Smooth muscle cell (in vitro differentiated cells): ENCODE measurements at regions not wholly inside any gene's neighbourhood (a gene's known extent, or its start where the extent isn't known, plus 50 kb on each side); places are given as distances from the start of the nearest gene placed in this dataset.

ENCODE experiments used
- DNase-seq: peaks from one replicate; lab custom pipeline; 2025; ENCODE audit not compliant: unreplicated experiment; lab: John Stamatoyannopoulos, UW
- H2AFZ ChIP-seq: fragments of 200-600 bp; sonication (generic); 2 replicates; pipeline ENCODE4 v1.6.0; 2016; ENCODE audit warnings: antibody characterized with exemption, low read depth, mild to moderate bottlenecking
- H3F3A ChIP-seq: fragments of 200-600 bp; sonication (generic); 2 replicates; pipeline ENCODE4 v1.6.0; 2017; ENCODE audit warnings: antibody characterized with exemption, low read depth
- H3K27ac ChIP-seq: fragments of 200-600 bp; sonication (generic); 2 replicates; pipeline ENCODE4 v1.5.1; 2016; ENCODE audit warnings: low read depth, mild to moderate bottlenecking
- H3K27me3 ChIP-seq: fragments of 200-600 bp; sonication (generic); 2 replicates; pipeline ENCODE4 v1.6.1; 2016; ENCODE audit warnings: low read depth, mild to moderate bottlenecking
- H3K36me3 ChIP-seq: fragments of 200-600 bp; sonication (generic); 2 replicates; pipeline ENCODE4 v1.5.1; 2016; ENCODE audit warnings: low read depth
- H3K4me1 ChIP-seq: fragments of 200-600 bp; sonication (generic); 2 replicates; pipeline ENCODE4 v1.5.1; 2016; ENCODE audit warnings: low read depth
- H3K4me2 ChIP-seq: fragments of 200-600 bp; sonication (generic); 2 replicates; pipeline ENCODE4 v1.6.0; 2016; ENCODE audit warnings: mild to moderate bottlenecking
- H3K4me3 ChIP-seq: fragments of 200-600 bp; sonication (generic); 2 replicates; pipeline ENCODE4 v1.5.1; 2016; ENCODE audit warnings: mild to moderate bottlenecking
- H3K79me2 ChIP-seq: fragments of 200-600 bp; sonication (generic); 2 replicates; pipeline ENCODE4 v1.6.0; 2016; ENCODE audit warnings: low read depth, mild to moderate bottlenecking
- H3K9ac ChIP-seq: fragments of 200-600 bp; sonication (generic); 2 replicates; pipeline ENCODE4 v1.6.0; 2016; ENCODE audit warnings: low read depth
- H3K9me3 ChIP-seq: fragments of 200-600 bp; sonication (generic); replicated peaks from 2 replicates; pipeline ENCODE4 v1.5.1; 2016; ENCODE audit warnings: low read depth
- H4K20me1 ChIP-seq: fragments of 200-600 bp; sonication (generic); 2 replicates; pipeline ENCODE4 v1.6.0; 2016; ENCODE audit warnings: low read depth
- CTCF ChIP-seq: fragments of 200-600 bp; sonication (generic); IDR thresholded peaks from 2 replicates; pipeline ENCODE4 v1.5.1; 2017; ENCODE audit warnings: borderline replicate concordance, mild to moderate bottlenecking, antibody characterized with exemption; ENCODE audit not compliant: insufficient read depth, poor library complexity, severe bottlenecking
- WGBS: methylation state at CpG from one replicate; pipeline ENCODE4 v1.1.7; 2016; ENCODE audit warnings: low lambda C conversion rate; 5-methylcytosine and 5-hydroxymethylcytosine counted together

GRCh38 chr4:100106982-100107381 lies 83.3 kb downstream of the DDIT4L start:
- Histone ChIP-seq H3K79me2 (no peaks in the 10 kb centered on the region), H3F3A (no peaks in the 10 kb centered on the region), H3K27ac (no peak overlapping the region), H4K20me1 (no peaks in the 10 kb centered on the region), H2AFZ (no peak overlapping the region), H3K4me3 (no peak overlapping the region), H3K4me2 (no peak overlapping the region), H3K4me1 (no peaks in the 10 kb centered on the region), H3K9ac (no peak overlapping the region), H3K27me3 (no peaks in the 10 kb centered on the region), H3K9me3 (no peaks in the 10 kb centered on the region), H3K36me3 (no peaks in the 10 kb centered on the region)
- no peak for TF ChIP-seq CTCF
- WGBS: 100% methylated on average over 1 of the region's 1 CpG
- DNase-seq: no peak

- WGBS: 83% methylated on average over 1 of the region's 1 CpG
- Histone ChIP-seq H3K79me2 (no peaks in the 10 kb centered on the region), H3K9me3 (no peaks in the 10 kb centered on the region), H3K27me3 (no peaks in the 10 kb centered on the region), H3K4me1 (peaks cover 27% of the 10 kb centered on the region), H3K27ac (no peak overlapping the region), H3K9ac (no peak overlapping the region), H3K4me3 (no peak overlapping the region), H2AFZ (no peak overlapping the region), H3F3A (no peaks in the 10 kb centered on the region), H4K20me1 (no peaks in the 10 kb centered on the region), H3K4me2 (no peak overlapping the region), H3K36me3 (no peaks in the 10 kb centered on the region)
- DNase-seq: no peak
- TF ChIP-seq CTCF: no peak
These were observed 86.6 kb downstream of the DDIT4L start for GRCh38 chr4:100103671-100104070.

- Histone ChIP-seq H3K4me2 (no peak overlapping the region), H3F3A (no peaks in the 10 kb centered on the region), H3K4me1 (peaks cover 43% of the 10 kb centered on the region), H3K4me3 (no peak overlapping the region), H3K79me2 (no peaks in the 10 kb centered on the region), H4K20me1 (no peaks in the 10 kb centered on the region), H3K27ac (no peak overlapping the region), H2AFZ (no peak overlapping the region), H3K27me3 (no peaks in the 10 kb centered on the region), H3K9ac (no peak overlapping the region), H3K36me3 (no peaks in the 10 kb centered on the region), H3K9me3 (no peaks in the 10 kb centered on the region)
- no peak for DNase-seq
- no peak for TF ChIP-seq CTCF
- 43% methylated on average over 3 of the region's 3 CpGs for WGBS
These were observed 89.3 kb downstream of the DDIT4L start for GRCh38 chr4:100100985-100101384.

GRCh38 chr4:100099746-100100145 lies 90.5 kb downstream of the DDIT4L start:
- 94% methylated on average over 2 of the region's 2 CpGs for WGBS
- Histone ChIP-seq H3K27ac (no peak overlapping the region), H3F3A (no peaks in the 10 kb centered on the region), H3K27me3 (no peaks in the 10 kb centered on the region), H3K4me3 (no peak overlapping the region), H3K9ac (no peak overlapping the region), H3K36me3 (no peaks in the 10 kb centered on the region), H3K9me3 (no peaks in the 10 kb centered on the region), H3K79me2 (no peaks in the 10 kb centered on the region), H2AFZ (no peak overlapping the region), H4K20me1 (no peaks in the 10 kb centered on the region), H3K4me2 (no peak overlapping the region), H3K4me1 (peaks cover 47% of the 10 kb centered on the region)
- no peak for TF ChIP-seq CTCF
- DNase-seq: no peak
